Suprapubic skin (tissue), 4 donors: ENCODE measurements at regions not wholly inside any gene's neighbourhood (a gene's known extent, or its start where the extent isn't known, plus 50 kb on each side); places are given as distances from the start of the nearest gene placed in this dataset.

Experiments
- POLR2A ChIP-seq, 2 donors: fragments of 450-650 bp; IDR thresholded peaks; one replicate each; pipeline ENCODE4 v1.6.1; 2017; ENCODE audit warnings: antibody characterized with exemption in 2 of 2, mild to moderate bottlenecking in 2 of 2, moderate library complexity in 2 of 2
- POLR2AphosphoS5 ChIP-seq, 3 donors: sonication (generic); formaldehyde crosslinking; IDR thresholded peaks; one replicate each; pipeline ENCODE4 v1.6.1; 2017; ENCODE audit warnings: antibody characterized with exemption in 3 of 3
- TF ChIP-seq, protein P1 (sequence below), 2 donors: fragments of 200-600 bp in 1 of 2; fragments of 450-650 bp in 1 of 2; sonication (generic) in 1 of 2; IDR thresholded peaks; one replicate each; pipeline ENCODE4 v1.5.1; 2016 to 2019; ENCODE audit warnings: antibody characterized with exemption in 2 of 2, mild to moderate bottlenecking in 1 of 2, moderate library complexity in 1 of 2

DNA sequence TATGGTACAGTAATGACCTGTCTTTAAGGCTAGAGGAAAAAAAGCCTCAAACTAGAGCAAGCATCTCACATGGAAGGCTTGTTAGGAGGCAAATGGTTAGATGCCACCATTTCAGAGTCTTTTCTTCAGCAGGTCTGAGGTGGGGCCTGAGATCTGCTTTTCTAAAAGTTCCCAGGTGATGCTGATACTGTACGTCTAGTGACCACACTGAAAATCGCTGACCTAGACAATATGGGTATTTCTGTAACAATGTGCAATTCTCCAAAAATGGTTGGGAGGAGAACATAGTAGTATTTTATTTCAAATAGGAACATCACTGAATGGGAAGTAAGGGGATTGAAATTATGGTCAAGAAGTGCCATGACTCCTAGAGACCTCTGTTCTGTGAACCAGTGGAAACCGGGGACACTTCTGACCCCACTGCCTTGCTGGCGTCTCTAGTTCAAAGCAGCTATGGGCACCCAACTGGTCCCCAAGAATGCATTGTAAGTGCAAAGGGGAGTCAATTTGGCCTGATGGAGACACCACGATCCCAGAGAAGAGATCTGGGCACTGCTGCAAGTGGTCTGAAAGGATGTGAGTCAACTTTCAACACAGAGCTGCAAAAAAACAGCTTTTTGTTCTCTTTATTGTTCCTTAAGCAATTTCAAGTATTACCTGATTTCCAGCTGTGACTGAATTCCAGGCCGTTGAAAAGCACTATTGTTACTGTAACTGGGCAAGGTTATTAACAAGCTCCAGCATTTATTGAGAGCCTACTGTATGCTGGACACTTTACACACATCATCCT is 54.4 kb upstream of the PLEKHG7 start:
- TF ChIP-seq POLR2A (IDR thresholded peaks at IDR 0.05), result no peak
- TF ChIP-seq, protein P1, sequence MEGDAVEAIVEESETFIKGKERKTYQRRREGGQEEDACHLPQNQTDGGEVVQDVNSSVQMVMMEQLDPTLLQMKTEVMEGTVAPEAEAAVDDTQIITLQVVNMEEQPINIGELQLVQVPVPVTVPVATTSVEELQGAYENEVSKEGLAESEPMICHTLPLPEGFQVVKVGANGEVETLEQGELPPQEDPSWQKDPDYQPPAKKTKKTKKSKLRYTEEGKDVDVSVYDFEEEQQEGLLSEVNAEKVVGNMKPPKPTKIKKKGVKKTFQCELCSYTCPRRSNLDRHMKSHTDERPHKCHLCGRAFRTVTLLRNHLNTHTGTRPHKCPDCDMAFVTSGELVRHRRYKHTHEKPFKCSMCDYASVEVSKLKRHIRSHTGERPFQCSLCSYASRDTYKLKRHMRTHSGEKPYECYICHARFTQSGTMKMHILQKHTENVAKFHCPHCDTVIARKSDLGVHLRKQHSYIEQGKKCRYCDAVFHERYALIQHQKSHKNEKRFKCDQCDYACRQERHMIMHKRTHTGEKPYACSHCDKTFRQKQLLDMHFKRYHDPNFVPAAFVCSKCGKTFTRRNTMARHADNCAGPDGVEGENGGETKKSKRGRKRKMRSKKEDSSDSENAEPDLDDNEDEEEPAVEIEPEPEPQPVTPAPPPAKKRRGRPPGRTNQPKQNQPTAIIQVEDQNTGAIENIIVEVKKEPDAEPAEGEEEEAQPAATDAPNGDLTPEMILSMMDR (IDR thresholded peaks at IDR 0.05), result no peak
- no peak for TF ChIP-seq POLR2AphosphoS5 (IDR thresholded peaks at IDR 0.05)
